22Rv1 (cell line): ENCODE measurements at regions not wholly inside any gene's neighbourhood (a gene's known extent, or its start where the extent isn't known, plus 50 kb on each side); places are given as distances from the start of the nearest gene placed in this dataset.

Experiments used
- ZFX ChIP-seq: fragments of 450-650 bp; IDR thresholded peaks from 2 replicates; pipeline ENCODE4 v1.6.1; 2017; ENCODE audit warnings: antibody characterized with exemption, borderline replicate concordance
- TF ChIP-seq, protein P1 (sequence below): fragments of 450-650 bp; IDR thresholded peaks from 2 replicates; pipeline ENCODE4 v1.5.1; 2017; ENCODE audit warnings: mild to moderate bottlenecking

DNA sequence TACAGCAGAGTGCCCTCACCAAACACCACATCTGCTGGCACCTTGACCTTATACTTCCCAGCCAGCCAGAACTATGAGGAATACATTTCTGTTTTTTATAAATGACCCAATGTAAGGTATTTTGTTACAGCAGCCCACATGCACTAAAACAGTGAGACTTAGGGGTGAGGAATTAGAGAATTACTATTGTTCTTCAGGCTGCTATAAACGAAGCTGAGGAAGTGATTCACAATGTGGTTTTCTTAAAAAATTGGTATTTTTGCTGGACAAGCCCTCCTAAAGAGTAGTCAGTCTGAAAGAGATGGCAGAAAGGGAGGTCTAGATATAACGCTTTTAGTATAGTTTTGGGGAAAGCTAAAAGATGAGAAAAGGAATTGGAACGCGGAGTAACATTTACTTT is 101.0 kb downstream of the SLITRK6 start:
- TF ChIP-seq, protein P1, sequence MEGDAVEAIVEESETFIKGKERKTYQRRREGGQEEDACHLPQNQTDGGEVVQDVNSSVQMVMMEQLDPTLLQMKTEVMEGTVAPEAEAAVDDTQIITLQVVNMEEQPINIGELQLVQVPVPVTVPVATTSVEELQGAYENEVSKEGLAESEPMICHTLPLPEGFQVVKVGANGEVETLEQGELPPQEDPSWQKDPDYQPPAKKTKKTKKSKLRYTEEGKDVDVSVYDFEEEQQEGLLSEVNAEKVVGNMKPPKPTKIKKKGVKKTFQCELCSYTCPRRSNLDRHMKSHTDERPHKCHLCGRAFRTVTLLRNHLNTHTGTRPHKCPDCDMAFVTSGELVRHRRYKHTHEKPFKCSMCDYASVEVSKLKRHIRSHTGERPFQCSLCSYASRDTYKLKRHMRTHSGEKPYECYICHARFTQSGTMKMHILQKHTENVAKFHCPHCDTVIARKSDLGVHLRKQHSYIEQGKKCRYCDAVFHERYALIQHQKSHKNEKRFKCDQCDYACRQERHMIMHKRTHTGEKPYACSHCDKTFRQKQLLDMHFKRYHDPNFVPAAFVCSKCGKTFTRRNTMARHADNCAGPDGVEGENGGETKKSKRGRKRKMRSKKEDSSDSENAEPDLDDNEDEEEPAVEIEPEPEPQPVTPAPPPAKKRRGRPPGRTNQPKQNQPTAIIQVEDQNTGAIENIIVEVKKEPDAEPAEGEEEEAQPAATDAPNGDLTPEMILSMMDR: no peak
- TF ChIP-seq ZFX: no peak
